ENCODE measurements at regions not wholly inside any gene's neighbourhood (a gene's known extent, or its start where the extent isn't known, plus 50 kb on each side); places are given as distances from the start of the nearest gene placed in this dataset.

DNA sequence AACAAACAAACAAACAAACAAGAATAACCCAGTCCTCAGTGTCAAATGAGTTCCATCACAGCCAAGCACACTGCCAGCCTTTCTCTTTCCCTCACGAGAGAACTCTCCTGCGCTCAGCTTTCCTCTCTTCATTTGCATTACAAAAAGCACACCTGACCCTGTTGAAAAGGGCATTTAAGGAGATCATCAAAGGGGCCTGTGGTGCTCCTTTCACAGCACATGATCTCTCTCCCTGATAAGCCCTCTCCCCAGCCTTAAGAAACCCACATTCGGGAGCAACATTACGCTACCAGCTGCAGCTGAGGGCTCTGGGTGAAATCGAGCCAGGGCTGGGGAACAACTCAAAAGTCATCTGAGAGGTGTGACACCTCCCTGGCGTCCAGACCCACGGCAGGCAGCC lies 165.6 kb upstream of the TMCC3 start:
- TF ChIP-seq, protein P1, sequence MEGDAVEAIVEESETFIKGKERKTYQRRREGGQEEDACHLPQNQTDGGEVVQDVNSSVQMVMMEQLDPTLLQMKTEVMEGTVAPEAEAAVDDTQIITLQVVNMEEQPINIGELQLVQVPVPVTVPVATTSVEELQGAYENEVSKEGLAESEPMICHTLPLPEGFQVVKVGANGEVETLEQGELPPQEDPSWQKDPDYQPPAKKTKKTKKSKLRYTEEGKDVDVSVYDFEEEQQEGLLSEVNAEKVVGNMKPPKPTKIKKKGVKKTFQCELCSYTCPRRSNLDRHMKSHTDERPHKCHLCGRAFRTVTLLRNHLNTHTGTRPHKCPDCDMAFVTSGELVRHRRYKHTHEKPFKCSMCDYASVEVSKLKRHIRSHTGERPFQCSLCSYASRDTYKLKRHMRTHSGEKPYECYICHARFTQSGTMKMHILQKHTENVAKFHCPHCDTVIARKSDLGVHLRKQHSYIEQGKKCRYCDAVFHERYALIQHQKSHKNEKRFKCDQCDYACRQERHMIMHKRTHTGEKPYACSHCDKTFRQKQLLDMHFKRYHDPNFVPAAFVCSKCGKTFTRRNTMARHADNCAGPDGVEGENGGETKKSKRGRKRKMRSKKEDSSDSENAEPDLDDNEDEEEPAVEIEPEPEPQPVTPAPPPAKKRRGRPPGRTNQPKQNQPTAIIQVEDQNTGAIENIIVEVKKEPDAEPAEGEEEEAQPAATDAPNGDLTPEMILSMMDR (IDR thresholded peaks at IDR 0.05; ENCODE audit: insufficient read depth, low read length, poor library complexity, severe bottlenecking), result no peak
- TF ChIP-seq EZH2phosphoT487 (conservative IDR thresholded peaks at IDR 0.05; ENCODE audit: low read length), result no peak
- Histone ChIP-seq H3K27ac (ENCODE audit: low read depth, low read length) (peak overlapping the region; percentile 97), H4K20me1 (ENCODE audit: low read depth, low read length) (no peaks in the 10 kb centered on the region), H3K4me2 (ENCODE audit: low read depth, low read length, poor library complexity, severe bottlenecking) (peak overlapping the region; percentile 98), H3F3A (ENCODE audit: insufficient read depth) (peaks cover 46% of the 10 kb centered on the region), H3K27me3 (ENCODE audit: low read length) (no peaks in the 10 kb centered on the region), H3K9me2 (replicated peaks; ENCODE audit: insufficient read depth, low read length) (no peaks in the 10 kb centered on the region), H2AFZ (ENCODE audit: low read depth, low read length, severe bottlenecking) (peak overlapping the region; percentile 10), H3K36me3 (ENCODE audit: low read length) (peaks cover 30% of the 10 kb centered on the region), H3K9me3 (ENCODE audit: insufficient read depth, low read length) (peaks cover 32% of the 10 kb centered on the region; the same call in 1 of the 2 replicates), H3K9ac (ENCODE audit: low read length) (peak overlapping the region; percentile 52), H3K4me3 (ENCODE audit: insufficient read depth, low read length, poor library complexity, severe bottlenecking) (peak overlapping the region; percentile 43), H3K79me2 (ENCODE audit: insufficient read depth, low read length) (0 out of 2 replicates have a peak, but pooled peaks cover 4% of the 10 kb centered on the region)

DNA sequence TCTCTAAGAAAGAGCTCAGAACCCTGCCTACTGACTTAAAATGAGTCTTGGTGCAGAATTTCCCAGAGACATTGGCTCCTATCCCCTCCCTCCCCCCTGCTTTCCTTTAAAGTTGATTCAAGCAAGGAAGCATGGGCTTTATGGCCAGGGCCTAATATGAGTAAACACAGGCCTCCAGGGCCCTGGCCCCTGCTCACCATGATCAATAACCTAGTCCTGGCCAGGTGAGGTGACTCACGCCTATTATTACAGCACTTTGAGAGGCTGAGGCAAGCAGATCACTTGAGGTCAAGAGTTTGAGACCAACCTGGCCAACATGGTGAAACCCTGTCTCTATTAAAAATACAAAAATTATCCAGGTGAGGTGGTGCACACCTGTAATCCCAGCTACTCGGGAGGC lies 165.1 kb upstream of the TMCC3 start:
- H3K27me3 ChIP-seq (ENCODE audit: low read length), result no peaks in the 10 kb centered on the region
- H3K79me2 ChIP-seq (ENCODE audit: insufficient read depth, low read length), result 0 out of 2 replicates have a peak, but pooled peaks cover 4% of the 10 kb centered on the region
- TF ChIP-seq, protein P1 (IDR thresholded peaks at IDR 0.05; ENCODE audit: insufficient read depth, low read length, poor library complexity, severe bottlenecking), result no peak
- no peak for TF ChIP-seq EZH2phosphoT487 (conservative IDR thresholded peaks at IDR 0.05; ENCODE audit: low read length)

DNA sequence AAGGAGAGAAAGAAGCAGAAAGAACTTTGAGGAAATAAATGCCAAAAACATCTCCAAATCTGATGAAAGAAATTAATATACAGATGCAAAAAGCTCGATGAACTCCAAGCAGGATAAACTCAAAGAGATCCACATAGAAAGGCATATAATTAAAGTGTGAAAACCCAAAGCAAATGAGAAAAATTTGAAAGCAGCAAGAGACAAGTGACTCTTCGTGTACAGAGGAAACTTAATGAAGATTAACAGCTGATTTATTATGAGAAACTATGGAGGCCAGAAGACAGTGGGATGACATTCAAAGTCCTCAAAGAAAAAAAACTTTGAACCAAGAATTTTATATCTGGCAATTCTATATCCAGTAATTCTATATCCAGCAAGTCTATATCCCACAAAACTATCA lies 163.0 kb upstream of the TMCC3 start:
- Histone ChIP-seq H3K9me2 (replicated peaks; ENCODE audit: insufficient read depth, low read length) (no peaks in the 10 kb centered on the region), H3K79me2 (ENCODE audit: insufficient read depth, low read length) (0 out of 2 replicates have a peak, but pooled peaks cover 4% of the 10 kb centered on the region), H4K20me1 (ENCODE audit: low read depth, low read length) (no peaks in the 10 kb centered on the region), H3K4me3 (ENCODE audit: insufficient read depth, low read length, poor library complexity, severe bottlenecking) (no peak overlapping the region), H3K36me3 (ENCODE audit: low read length) (peaks cover 30% of the 10 kb centered on the region), H3K27me3 (ENCODE audit: low read length) (no peaks in the 10 kb centered on the region), H3K4me2 (ENCODE audit: low read depth, low read length, poor library complexity, severe bottlenecking) (no peak overlapping the region), H3K9me3 (ENCODE audit: insufficient read depth, low read length) (peaks cover 33% of the 10 kb centered on the region; the same call in 1 of the 2 replicates), H2AFZ (ENCODE audit: low read depth, low read length, severe bottlenecking) (no peak overlapping the region), H3F3A (ENCODE audit: insufficient read depth) (peaks cover 46% of the 10 kb centered on the region), H3K27ac (ENCODE audit: low read depth, low read length) (no peak overlapping the region), H3K9ac (ENCODE audit: low read length) (no peak overlapping the region)
- TF ChIP-seq EZH2phosphoT487 (conservative IDR thresholded peaks at IDR 0.05; ENCODE audit: low read length), result no peak
- TF ChIP-seq, protein P1 (IDR thresholded peaks at IDR 0.05; ENCODE audit: insufficient read depth, low read length, poor library complexity, severe bottlenecking), result no peak

More for the DNA sequence above, 165.1 kb upstream of the TMCC3 start:
- no peaks in the 10 kb centered on the region for H3K9me2 ChIP-seq (replicated peaks; ENCODE audit: insufficient read depth, low read length)
- H3F3A ChIP-seq (ENCODE audit: insufficient read depth), result peaks cover 46% of the 10 kb centered on the region
- no peak overlapping the region for H3K9ac ChIP-seq (ENCODE audit: low read length)
- peak overlapping the region; percentile 97 for H3K27ac ChIP-seq (ENCODE audit: low read depth, low read length)
- H2AFZ ChIP-seq (ENCODE audit: low read depth, low read length, severe bottlenecking), result no peak overlapping the region
- H3K9me3 ChIP-seq (ENCODE audit: insufficient read depth, low read length), result peaks cover 33% of the 10 kb centered on the region; the same call in 1 of the 2 replicates
- H3K4me2 ChIP-seq (ENCODE audit: low read depth, low read length, poor library complexity, severe bottlenecking), result peak overlapping the region; percentile 98
- peaks cover 30% of the 10 kb centered on the region for H3K36me3 ChIP-seq (ENCODE audit: low read length)
- no peaks in the 10 kb centered on the region for H4K20me1 ChIP-seq (ENCODE audit: low read depth, low read length)
- H3K4me3 ChIP-seq (ENCODE audit: insufficient read depth, low read length, poor library complexity, severe bottlenecking), result no peak overlapping the region
